ENCODE measurements at regions not wholly inside any gene's neighbourhood (a gene's known extent, or its start where the extent isn't known, plus 50 kb on each side); places are given as distances from the start of the nearest gene placed in this dataset.

GRCh38 chr12:125214289-125214688, 149.1 kb downstream of the AACS start:
- TF ChIP-seq CTCF (IDR thresholded peaks at IDR 0.05) (no peak), EZH2phosphoT487 (IDR thresholded peaks at IDR 0.05) (no peak), EZH2 (IDR thresholded peaks at IDR 0.05) (no peak)
- Mint-ChIP-seq H3K9me3 (peaks cover 5% of the 10 kb centered on the region), H3K4me1 (peaks cover 8% of the 10 kb centered on the region), H3K27me3 (ENCODE audit: insufficient read depth, low read depth) (peaks cover 18% of the 10 kb centered on the region), H3K27ac (no peak overlapping the region), H3K36me3 (no peaks in the 10 kb centered on the region), H3K4me3 (no peak overlapping the region)
- Histone ChIP-seq H3K27ac (no peak overlapping the region), H3K4me2 (no peak overlapping the region), H3K27me3 (no peaks in the 10 kb centered on the region), H3K9ac (no peak overlapping the region), H3K36me3 (no peaks in the 10 kb centered on the region), H3K9me3 (ENCODE audit: low read depth) (no peaks in the 10 kb centered on the region), H4K20me1 (ENCODE audit: low read depth) (no peaks in the 10 kb centered on the region), H3F3A (ENCODE audit: low read depth) (peaks cover 8% of the 10 kb centered on the region), H2AFZ (replicated peaks) (no peak overlapping the region), H3K4me1 (peaks cover 5% of the 10 kb centered on the region), H3K79me2 (ENCODE audit: low read depth) (peaks cover 10% of the 10 kb centered on the region), H3K4me3 (no peak overlapping the region)
- no peak for DNase-seq (ENCODE audit: low spot score)

GRCh38 chr12:125216756-125217155, 151.5 kb downstream of the AACS start:
- Histone ChIP-seq H3K79me2 (ENCODE audit: low read depth) (no peaks in the 10 kb centered on the region), H3K4me3 (no peak overlapping the region), H3K27me3 (no peaks in the 10 kb centered on the region), H2AFZ (replicated peaks) (no peak overlapping the region), H3K9ac (no peak overlapping the region), H3K27ac (no peak overlapping the region), H4K20me1 (ENCODE audit: low read depth) (no peaks in the 10 kb centered on the region), H3K9me3 (ENCODE audit: low read depth) (no peaks in the 10 kb centered on the region), H3K4me2 (no peak overlapping the region), H3F3A (ENCODE audit: low read depth) (no peaks in the 10 kb centered on the region), H3K36me3 (no peaks in the 10 kb centered on the region), H3K4me1 (no peaks in the 10 kb centered on the region)
- no peak for DNase-seq (ENCODE audit: low spot score)
- TF ChIP-seq EZH2phosphoT487 (IDR thresholded peaks at IDR 0.05) = no peak
- TF ChIP-seq EZH2 (IDR thresholded peaks at IDR 0.05) = no peak
- TF ChIP-seq CTCF (IDR thresholded peaks at IDR 0.05) = no peak
- H3K27me3 Mint-ChIP-seq (ENCODE audit: insufficient read depth, low read depth) = peaks cover 11% of the 10 kb centered on the region
- peaks cover 3% of the 10 kb centered on the region for H3K9me3 Mint-ChIP-seq
- peaks cover 2% of the 10 kb centered on the region for H3K4me1 Mint-ChIP-seq
- no peak overlapping the region for H3K27ac Mint-ChIP-seq
- no peak overlapping the region for H3K4me3 Mint-ChIP-seq
- no peaks in the 10 kb centered on the region for H3K36me3 Mint-ChIP-seq

GRCh38 chr12:125217308-125217707, 152.1 kb downstream of the AACS start:
- no peak for DNase-seq (ENCODE audit: low spot score)

More at GRCh38 chr12:125217308-125217707, 152.1 kb downstream of the AACS start:
- H3F3A ChIP-seq (ENCODE audit: low read depth) = no peaks in the 10 kb centered on the region
- Mint-ChIP-seq H3K4me1 (peaks cover 2% of the 10 kb centered on the region), H3K36me3 (no peaks in the 10 kb centered on the region), H3K27ac (no peak overlapping the region), H3K27me3 (ENCODE audit: insufficient read depth, low read depth) (peaks cover 11% of the 10 kb centered on the region), H3K4me3 (no peak overlapping the region), H3K9me3 (peaks cover 3% of the 10 kb centered on the region)
- no peak overlapping the region for H3K27ac ChIP-seq
- no peak overlapping the region for H3K4me2 ChIP-seq
- H3K4me1 ChIP-seq = no peaks in the 10 kb centered on the region
- H3K4me3 ChIP-seq = no peak overlapping the region
- no peaks in the 10 kb centered on the region for H4K20me1 ChIP-seq (ENCODE audit: low read depth)
- H3K27me3 ChIP-seq = no peaks in the 10 kb centered on the region
- no peak overlapping the region for H3K9ac ChIP-seq
- no peaks in the 10 kb centered on the region for H3K9me3 ChIP-seq (ENCODE audit: low read depth)
- TF ChIP-seq EZH2 (IDR thresholded peaks at IDR 0.05) (no peak), EZH2phosphoT487 (IDR thresholded peaks at IDR 0.05) (no peak), CTCF (IDR thresholded peaks at IDR 0.05) (no peak)
- no peaks in the 10 kb centered on the region for H3K36me3 ChIP-seq
- no peaks in the 10 kb centered on the region for H3K79me2 ChIP-seq (ENCODE audit: low read depth)
- no peak overlapping the region for H2AFZ ChIP-seq (replicated peaks)
